Esophagus squamous epithelium (tissue), 4 donors: ENCODE measurements at regions not wholly inside any gene's neighbourhood (a gene's known extent, or its start where the extent isn't known, plus 50 kb on each side); places are given as distances from the start of the nearest gene placed in this dataset.

Experiments
- POLR2A ChIP-seq, 4 donors: fragments of 450-650 bp; IDR thresholded peaks; one replicate each; pipeline ENCODE4 v1.6.1; 2017; ENCODE audit warnings: antibody characterized with exemption in 4 of 4, mild to moderate bottlenecking in 4 of 4, moderate library complexity in 3 of 4
- TF ChIP-seq, protein P1 (sequence below), 6 experiments: fragments of 450-650 bp in 4 of 6; fragments of 200-600 bp in 2 of 6; sonication (generic) in 2 of 6; IDR thresholded peaks; one replicate each; pipeline ENCODE4 v1.5.1; 2016 to 2019; ENCODE audit warnings: antibody characterized with exemption in 6 of 6, mild to moderate bottlenecking in 4 of 6, moderate library complexity in 4 of 6

DNA sequence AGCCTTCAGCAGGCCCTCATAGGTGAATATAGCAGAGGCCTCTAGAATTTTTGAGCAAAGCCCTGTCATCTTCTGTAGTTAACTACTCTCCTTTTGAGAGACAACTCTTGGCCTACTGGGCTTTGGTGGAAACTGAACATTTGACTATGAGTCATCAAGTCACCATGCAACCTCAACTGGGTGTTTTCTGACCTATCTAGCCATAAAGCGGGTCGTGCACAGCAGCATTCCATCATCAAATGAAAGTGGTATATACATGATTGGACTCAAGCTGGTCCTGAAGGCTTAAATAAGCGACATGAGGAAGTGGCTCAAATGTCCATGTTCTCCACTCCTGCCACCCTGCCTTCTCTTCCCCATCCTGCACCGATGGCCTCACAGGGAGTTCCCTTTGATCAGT lies 1115.5 kb downstream of the TAF11L14 start:
- TF ChIP-seq, protein P1, sequence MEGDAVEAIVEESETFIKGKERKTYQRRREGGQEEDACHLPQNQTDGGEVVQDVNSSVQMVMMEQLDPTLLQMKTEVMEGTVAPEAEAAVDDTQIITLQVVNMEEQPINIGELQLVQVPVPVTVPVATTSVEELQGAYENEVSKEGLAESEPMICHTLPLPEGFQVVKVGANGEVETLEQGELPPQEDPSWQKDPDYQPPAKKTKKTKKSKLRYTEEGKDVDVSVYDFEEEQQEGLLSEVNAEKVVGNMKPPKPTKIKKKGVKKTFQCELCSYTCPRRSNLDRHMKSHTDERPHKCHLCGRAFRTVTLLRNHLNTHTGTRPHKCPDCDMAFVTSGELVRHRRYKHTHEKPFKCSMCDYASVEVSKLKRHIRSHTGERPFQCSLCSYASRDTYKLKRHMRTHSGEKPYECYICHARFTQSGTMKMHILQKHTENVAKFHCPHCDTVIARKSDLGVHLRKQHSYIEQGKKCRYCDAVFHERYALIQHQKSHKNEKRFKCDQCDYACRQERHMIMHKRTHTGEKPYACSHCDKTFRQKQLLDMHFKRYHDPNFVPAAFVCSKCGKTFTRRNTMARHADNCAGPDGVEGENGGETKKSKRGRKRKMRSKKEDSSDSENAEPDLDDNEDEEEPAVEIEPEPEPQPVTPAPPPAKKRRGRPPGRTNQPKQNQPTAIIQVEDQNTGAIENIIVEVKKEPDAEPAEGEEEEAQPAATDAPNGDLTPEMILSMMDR (IDR thresholded peaks at IDR 0.05), result no peak
- TF ChIP-seq POLR2A (IDR thresholded peaks at IDR 0.05), result no peak
